Hematopoietic multipotent progenitor cell treated with erythropoietin and hydrocortisone succinate and interleukin-3 and kit ligand, for 6 days (in vitro differentiated cells): ENCODE measurements at regions not wholly inside any gene's neighbourhood (a gene's known extent, or its start where the extent isn't known, plus 50 kb on each side); places are given as distances from the start of the nearest gene placed in this dataset.
"Not testable (repeated sequence)": the region's sequence is repeated elsewhere in the genome, so short reads cannot be mapped to it uniquely, and the experiment has no call there.

Experiments
- DNase-seq: peaks from one replicate; pipeline ENCODE4 v3.0.0-alpha.2; 2015

- DNase-seq: not testable (repeated sequence)
Observed at GRCh38 chr6:140783504-140783903, 1349.2 kb upstream of the GJE1 start.

GRCh38 chr6:140782941-140783340 is 1349.8 kb upstream of the GJE1 start:
- DNase-seq: no peak

- no peak for DNase-seq
Observed at GRCh38 chr6:140779991-140780596, 1352.6 kb upstream of the GJE1 start.

GRCh38 chr6:140779341-140779740 is 1353.4 kb upstream of the GJE1 start:
- DNase-seq: no peak

DNA sequence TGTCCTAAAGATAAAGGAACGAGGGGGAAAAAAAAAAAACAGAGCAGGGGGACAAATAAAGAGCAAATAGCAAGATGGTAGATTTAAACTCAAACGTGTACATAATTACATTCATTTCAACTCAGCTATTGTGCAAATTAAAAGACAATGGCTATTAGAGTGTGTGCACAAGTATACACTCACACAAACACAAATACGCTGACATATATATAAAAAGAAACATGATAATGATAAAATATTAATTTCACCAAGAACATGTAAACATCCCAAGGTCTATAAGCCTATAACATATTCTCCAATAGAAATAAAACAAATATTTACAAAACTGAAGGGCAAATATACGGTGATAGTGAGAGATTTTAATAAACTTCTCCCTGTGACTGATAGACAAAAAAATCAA is 1354.9 kb upstream of the GJE1 start:
- no peak for DNase-seq

- no peak for DNase-seq
Observed at GRCh38 chr6:140775061-140775460, 1357.7 kb upstream of the GJE1 start.

GRCh38 chr6:140774080-140774505 is 1358.6 kb upstream of the GJE1 start:
- no peak for DNase-seq

DNA sequence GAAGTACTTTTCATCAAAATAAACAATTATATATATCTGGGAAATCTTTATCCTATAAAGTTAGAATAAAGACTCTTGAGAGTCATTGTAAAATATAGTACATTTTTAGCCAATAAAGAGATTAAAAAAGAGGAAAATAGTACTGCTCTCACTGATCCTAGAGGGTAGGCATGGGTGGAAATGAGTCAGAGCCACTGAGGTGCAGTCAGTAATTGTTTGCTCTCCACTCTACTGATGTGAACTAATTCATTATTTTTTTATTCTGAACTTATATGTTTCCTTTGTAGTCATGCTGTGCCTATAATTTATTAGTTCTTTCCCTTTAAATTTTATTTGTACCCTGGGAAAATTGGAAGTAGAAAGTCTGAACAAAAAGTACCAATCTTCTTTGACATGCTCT is 1359.4 kb upstream of the GJE1 start:
- DNase-seq: no peak

GRCh38 chr6:140772576-140772975 is 1360.1 kb upstream of the GJE1 start:
- DNase-seq: no peak

GRCh38 chr6:140768133-140768532 is 1364.6 kb upstream of the GJE1 start:
- no peak for DNase-seq

DNA sequence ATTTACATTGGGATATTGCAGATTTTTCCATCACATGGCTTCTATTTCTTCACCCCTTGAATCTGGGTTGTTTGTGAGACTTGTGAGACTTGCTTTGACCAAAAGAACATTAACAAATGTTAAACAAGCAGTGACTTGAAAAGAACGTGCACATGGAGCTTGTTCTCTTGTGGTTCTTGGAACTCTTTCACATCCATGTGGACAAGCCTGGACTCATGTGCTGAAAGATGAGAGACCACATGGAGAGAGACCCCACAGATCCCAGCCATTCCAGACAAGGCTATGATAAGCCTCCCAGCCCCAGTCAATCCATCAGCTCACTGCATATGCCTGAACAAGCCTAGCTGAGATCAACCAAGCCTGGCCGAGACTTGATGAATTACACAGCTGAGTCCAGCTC is 1365.7 kb upstream of the GJE1 start:
- no peak for DNase-seq

DNA sequence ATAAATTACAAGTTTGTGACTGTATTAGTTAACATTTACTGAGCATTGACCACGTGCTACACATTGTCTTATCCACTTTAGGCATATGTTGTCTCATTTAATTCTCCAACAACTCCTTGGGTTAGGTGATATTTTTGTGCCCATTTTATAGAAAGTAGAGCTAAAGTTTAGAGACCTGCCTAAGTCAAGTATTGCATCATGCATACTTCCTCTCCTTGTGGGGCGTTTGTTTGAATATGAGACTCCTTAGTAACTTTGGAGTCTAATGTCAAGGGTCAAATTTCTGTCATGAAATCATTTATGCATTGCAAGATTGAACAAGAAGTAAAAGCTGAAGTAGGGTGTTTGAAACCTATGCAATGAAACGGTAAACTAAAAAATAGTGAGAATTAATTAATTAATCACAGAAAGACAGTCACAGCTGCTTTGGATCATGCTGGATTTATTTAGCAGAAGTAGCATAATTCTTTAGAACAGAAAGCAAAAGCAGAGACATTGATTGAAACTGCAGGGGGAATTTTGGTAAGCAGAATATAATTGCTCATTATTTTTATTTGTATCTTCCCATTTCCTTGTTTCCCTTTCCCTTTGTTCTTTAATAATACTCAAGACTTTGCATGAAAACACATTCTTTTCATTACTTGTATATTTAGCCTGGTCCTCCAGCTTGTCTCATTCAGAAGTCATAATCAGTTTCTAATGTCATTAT is 1374.4 kb upstream of the GJE1 start:
- no peak for DNase-seq

DNA sequence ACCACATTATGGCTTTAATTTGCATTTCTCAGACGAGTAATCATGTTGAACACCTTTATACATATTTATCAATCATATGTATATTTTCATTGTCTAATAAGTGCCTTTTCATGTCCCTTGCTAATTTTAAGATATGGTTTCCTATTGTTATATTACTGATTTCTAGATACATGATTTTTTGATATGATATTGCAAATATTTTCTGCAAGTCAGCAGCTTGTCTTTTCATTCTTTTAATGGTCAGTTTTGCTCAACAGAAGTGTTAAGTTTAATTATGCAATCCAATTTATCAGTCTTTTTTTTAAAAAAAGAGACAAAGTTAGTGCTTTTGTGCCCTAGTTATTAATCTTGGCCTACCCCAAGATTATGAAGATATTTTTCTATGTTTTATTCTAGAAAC is 1377.8 kb upstream of the CITED2 start:
- DNase-seq: no peak

GRCh38 chr6:140747114-140747513 is 1372.7 kb upstream of the CITED2 start:
- DNase-seq: no peak

GRCh38 chr6:140744659-140745320 is 1370.3 kb upstream of the CITED2 start:
- peak; percentile 13 for DNase-seq

DNA sequence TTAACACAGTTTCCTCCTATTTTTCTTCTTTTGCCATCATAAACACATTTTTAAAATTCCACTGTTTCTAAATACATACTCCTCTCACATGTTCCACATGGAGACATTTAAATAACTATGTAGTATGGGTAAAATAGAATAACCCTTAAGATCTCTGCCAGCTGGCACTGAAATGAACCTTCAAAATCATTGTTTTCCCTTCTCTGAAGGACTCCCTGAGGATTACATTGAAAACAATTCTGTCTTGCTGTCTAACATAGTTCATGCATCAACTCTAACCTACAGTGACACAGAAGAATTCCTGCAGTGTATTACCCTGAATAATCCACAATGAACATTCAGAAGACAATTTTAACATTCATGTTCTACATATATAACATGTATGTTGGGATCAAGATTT is 1361.8 kb upstream of the CITED2 start:
- DNase-seq: no peak

GRCh38 chr6:140732991-140733390 is 1358.5 kb upstream of the CITED2 start:
- DNase-seq: no peak

DNA sequence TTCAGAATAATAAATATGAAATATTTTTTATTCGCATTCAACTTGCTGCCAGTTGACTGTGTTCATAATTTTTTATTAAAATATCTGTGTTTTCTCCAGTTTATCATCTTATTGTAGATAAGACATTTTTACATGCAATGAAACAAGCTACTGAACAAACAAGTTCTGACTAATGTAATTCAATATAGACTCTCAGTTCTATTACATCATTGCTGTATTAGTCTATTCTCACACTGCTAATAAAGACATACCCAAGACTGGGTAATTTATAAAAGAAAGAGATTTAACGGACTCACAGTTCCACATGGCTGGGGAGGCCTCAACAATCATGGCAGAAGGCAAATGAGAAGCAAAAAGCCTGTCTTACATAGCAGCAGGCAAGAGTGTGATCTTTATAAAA is 1357.7 kb upstream of the CITED2 start:
- DNase-seq: no peak

- no peak for DNase-seq
Observed at GRCh38 chr6:140731741-140732140, 1357.3 kb upstream of the CITED2 start.

DNA sequence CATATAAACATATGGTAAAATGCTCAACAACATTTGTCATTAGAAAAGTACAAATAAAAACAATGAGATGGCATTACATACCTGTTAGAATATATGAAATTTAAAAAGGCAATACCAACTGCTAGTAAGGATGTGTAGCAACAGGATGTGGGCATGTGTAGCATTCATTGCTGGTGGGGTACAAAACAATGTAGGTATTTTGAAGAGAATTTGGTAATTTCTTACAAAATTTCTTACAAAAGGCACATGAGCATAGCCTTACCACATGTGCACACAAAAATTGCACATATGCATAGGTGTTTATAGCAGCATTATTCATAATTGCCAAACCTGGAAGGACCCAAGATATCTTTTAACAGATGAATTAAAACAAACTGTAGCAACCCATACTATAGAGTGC is 1355.1 kb upstream of the CITED2 start:
- DNase-seq: peak; percentile 3

DNA sequence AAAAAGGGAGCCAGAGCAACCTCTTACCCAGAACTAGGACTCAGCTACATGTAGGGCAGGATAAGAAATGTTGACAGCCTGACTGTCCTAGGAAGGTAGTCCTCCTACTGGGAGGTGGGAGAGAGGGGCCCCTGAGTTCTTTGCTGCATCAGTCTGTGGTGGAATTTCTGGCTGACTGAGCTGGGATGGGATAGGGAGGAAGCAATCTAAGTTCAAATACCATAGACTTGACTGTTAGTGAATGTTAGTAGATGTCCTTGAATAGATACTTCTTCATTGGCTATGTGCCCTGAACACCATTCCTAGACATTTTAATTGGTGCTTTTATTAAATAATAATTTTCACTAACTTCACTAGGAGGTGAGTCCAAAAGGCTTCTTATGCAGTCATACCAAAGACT is 1343.6 kb upstream of the CITED2 start:
- DNase-seq: no peak

GRCh38 chr6:140713495-140713894 is 1339.0 kb upstream of the CITED2 start:
- DNase-seq: no peak

- DNase-seq: no peak
Observed at GRCh38 chr6:140711019-140711613, 1336.7 kb upstream of the CITED2 start.

DNA sequence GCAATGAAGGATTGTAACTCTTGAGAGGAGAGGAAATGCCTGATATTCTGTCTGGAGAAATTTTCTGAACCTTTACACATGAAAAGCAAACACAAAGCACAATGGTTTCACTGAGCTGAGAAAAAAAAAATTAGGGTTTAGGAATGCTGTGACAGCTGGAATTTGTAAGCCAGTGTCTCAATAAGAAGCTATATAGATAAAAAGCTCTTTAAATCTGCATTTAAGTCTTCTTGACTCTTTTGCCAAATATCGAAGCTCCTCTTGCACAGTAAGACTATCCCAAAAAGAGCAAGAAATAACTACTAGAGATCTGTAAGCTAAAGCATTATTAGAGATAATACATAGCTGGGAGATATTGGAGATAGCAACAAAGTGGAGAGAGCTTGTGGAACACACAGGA is 1334.0 kb upstream of the CITED2 start:
- no peak for DNase-seq
